WTC11 (cell line): ENCODE measurements at regions not wholly inside any gene's neighbourhood (a gene's known extent, or its start where the extent isn't known, plus 50 kb on each side); places are given as distances from the start of the nearest gene placed in this dataset.

ENCODE experiments used
- ATAC-seq: fragments of 200-7000 bp; cut with Tn5 transposase; 2 replicates; pipeline ENCODE4 v1.10.0; 2021; ENCODE audit warnings: mild to moderate bottlenecking, moderate library complexity
- CTCF ChIA-PET: fragments of 300-600 bp; sonication (Branson Sonifier 250); formaldehyde crosslinking; loops from one replicate; lab custom pipeline; 2021; ENCODE audit warnings: antibody characterized with exemption; lab: Charles Lee
- POLR2A ChIA-PET: fragments of 350-600 bp; sonication (Branson Sonifier 250); formaldehyde crosslinking; loops from one replicate; lab custom pipeline; 2021; ENCODE audit warnings: antibody characterized with exemption; lab: Charles Lee
- DNase-seq: peaks from one replicate; pipeline ENCODE4 v3.0.0; 2021; ENCODE audit warnings: low spot score
- H3K27ac Mint-ChIP-seq: 2 replicates; pipeline ENCODE4 v1.8.0; 2021; ENCODE audit warnings: mixed read lengths
- H3K27me3 Mint-ChIP-seq: 2 replicates; pipeline ENCODE4 v1.8.0; 2021; ENCODE audit warnings: low read depth, mild to moderate bottlenecking, moderate library complexity, mixed read lengths
- H3K36me3 Mint-ChIP-seq: 2 replicates; pipeline ENCODE4 v1.8.0; 2021; ENCODE audit warnings: mixed read lengths
- H3K4me1 Mint-ChIP-seq: 2 replicates; pipeline ENCODE4 v1.8.0; 2022; ENCODE audit warnings: mixed read lengths
- H3K4me3 Mint-ChIP-seq: 2 replicates; pipeline ENCODE4 v1.8.0; 2021; ENCODE audit warnings: mild to moderate bottlenecking, moderate library complexity, mixed read lengths
- H3K9me3 Mint-ChIP-seq: 2 replicates; pipeline ENCODE4 v1.8.0; 2021; ENCODE audit warnings: mixed read lengths
- AR ChIP-seq: fragments of 250-450 bp; sonication (Bioruptor Pico); IDR thresholded peaks from 2 replicates; pipeline ENCODE4 v1.9.0; 2021; ENCODE audit warnings: mild to moderate bottlenecking
- CBFB ChIP-seq: sonication (generic); formaldehyde crosslinking; IDR thresholded peaks from 2 replicates; pipeline ENCODE4 v1.8.1; 2022; ENCODE audit warnings: mild to moderate bottlenecking, low read depth, missing genetic modification reagents
- CREM ChIP-seq: sonication (generic); formaldehyde crosslinking; IDR thresholded peaks from 2 replicates; pipeline ENCODE4 v1.8.1; 2022; ENCODE audit warnings: mild to moderate bottlenecking, missing genetic modification reagents, moderate library complexity
- ERG ChIP-seq: fragments of 250-450 bp; sonication (Bioruptor Pico); IDR thresholded peaks from 2 replicates; pipeline ENCODE4 v1.8.0; 2021; ENCODE audit warnings: mild to moderate bottlenecking
- ETV6 ChIP-seq: sonication (generic); formaldehyde crosslinking; IDR thresholded peaks from 2 replicates; pipeline ENCODE4 v1.8.1; 2022; ENCODE audit warnings: mild to moderate bottlenecking, missing genetic modification reagents
- HMGXB4 ChIP-seq: sonication (generic); formaldehyde crosslinking; IDR thresholded peaks from 2 replicates; pipeline ENCODE4 v1.8.1; 2023; ENCODE audit warnings: mild to moderate bottlenecking, moderate library complexity, missing genetic modification reagents
- JAZF1 ChIP-seq: fragments of 250-450 bp; sonication (Bioruptor Pico); IDR thresholded peaks from 2 replicates; pipeline ENCODE4 v1.9.0; 2021; ENCODE audit warnings: moderate library complexity, mild to moderate bottlenecking, inconsistent platforms
- MXD4 ChIP-seq: fragments of 250-450 bp; sonication (Bioruptor Pico); IDR thresholded peaks from 2 replicates; pipeline ENCODE4 v1.8.0; 2021; ENCODE audit warnings: mild to moderate bottlenecking, moderate library complexity, borderline replicate concordance
- RELA ChIP-seq: sonication (generic); formaldehyde crosslinking; IDR thresholded peaks from 2 replicates; pipeline ENCODE4 v1.8.1; 2022; ENCODE audit warnings: missing genetic modification reagents, mild to moderate bottlenecking, borderline replicate concordance
- SOX15 ChIP-seq: fragments of 250-450 bp; sonication (Bioruptor Pico); IDR thresholded peaks from 2 replicates; pipeline ENCODE4 v1.9.0; 2021; ENCODE audit warnings: mild to moderate bottlenecking
- TEAD1 ChIP-seq: sonication (generic); formaldehyde crosslinking; IDR thresholded peaks from 2 replicates; pipeline ENCODE4 v1.8.0; 2022; ENCODE audit warnings: mild to moderate bottlenecking, missing genetic modification reagents
- ZNF423 ChIP-seq: fragments of 250-450 bp; sonication (Bioruptor Pico); IDR thresholded peaks from 2 replicates; pipeline ENCODE4 v2.1.2; 2022; ENCODE audit warnings: mild to moderate bottlenecking, moderate library complexity
- ZNF671 ChIP-seq: fragments of 250-450 bp; sonication (Bioruptor Pico); IDR thresholded peaks from 2 replicates; pipeline ENCODE4 v1.8.0; 2021; ENCODE audit warnings: mild to moderate bottlenecking
- TF ChIP-seq, protein P1 (sequence below): sonication (generic); formaldehyde crosslinking; IDR thresholded peaks from 2 replicates; pipeline ENCODE4 v1.8.1; 2022; ENCODE audit warnings: mild to moderate bottlenecking, missing genetic modification reagents, moderate library complexity, borderline replicate concordance
- TF ChIP-seq, protein P2 (sequence below): sonication (generic); formaldehyde crosslinking; conservative IDR thresholded peaks from 2 replicates; pipeline ENCODE4 v1.8.1; 2022; ENCODE audit warnings: mild to moderate bottlenecking, missing genetic modification reagents
- TF ChIP-seq, protein P3 (sequence below): sonication (generic); formaldehyde crosslinking; IDR thresholded peaks from 2 replicates; pipeline ENCODE4 v1.8.1; 2023; ENCODE audit warnings: mild to moderate bottlenecking, missing genetic modification reagents, moderate library complexity
- TF ChIP-seq, protein P4 (sequence below): sonication (generic); formaldehyde crosslinking; IDR thresholded peaks from 2 replicates; pipeline ENCODE4 v1.8.1; 2022; ENCODE audit warnings: low read depth, missing genetic modification reagents, borderline replicate concordance

- CTCF ChIA-PET, result no interaction called here
These were observed 172.9 kb upstream of the BMPER start for GRCh38 chr7:33732462-33732861.

GRCh38 chr7:33733870-33734650, 171.3 kb upstream of the BMPER start:
- peaks cover 10% of the 10 kb centered on the region; the same call in 1 of the 2 replicates for H3K36me3 Mint-ChIP-seq
- ATAC-seq, result peak; percentile 76

More at GRCh38 chr7:33732462-33732861, 172.9 kb upstream of the BMPER start:
- Mint-ChIP-seq H3K4me3 (no peak overlapping the region), H3K27ac (no peak overlapping the region), H3K36me3 (peaks cover 10% of the 10 kb centered on the region; the same call in 1 of the 2 replicates), H3K27me3 (no peaks in the 10 kb centered on the region), H3K9me3 (peaks cover 5% of the 10 kb centered on the region), H3K4me1 (peaks cover 6% of the 10 kb centered on the region)
- TF ChIP-seq MXD4 (CRISPR knock-in tag) (no peak), RELA (CRISPR knock-in tag) (no peak), CBFB (CRISPR knock-in tag) (no peak), ERG (CRISPR knock-in tag) (no peak), ETV6 (CRISPR knock-in tag) (no peak), ZNF671 (CRISPR knock-in tag) (no peak)
- TF ChIP-seq, protein P1, sequence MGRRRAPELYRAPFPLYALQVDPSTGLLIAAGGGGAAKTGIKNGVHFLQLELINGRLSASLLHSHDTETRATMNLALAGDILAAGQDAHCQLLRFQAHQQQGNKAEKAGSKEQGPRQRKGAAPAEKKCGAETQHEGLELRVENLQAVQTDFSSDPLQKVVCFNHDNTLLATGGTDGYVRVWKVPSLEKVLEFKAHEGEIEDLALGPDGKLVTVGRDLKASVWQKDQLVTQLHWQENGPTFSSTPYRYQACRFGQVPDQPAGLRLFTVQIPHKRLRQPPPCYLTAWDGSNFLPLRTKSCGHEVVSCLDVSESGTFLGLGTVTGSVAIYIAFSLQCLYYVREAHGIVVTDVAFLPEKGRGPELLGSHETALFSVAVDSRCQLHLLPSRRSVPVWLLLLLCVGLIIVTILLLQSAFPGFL (CRISPR knock-in tag), result no peak
- TF ChIP-seq, protein P2, sequence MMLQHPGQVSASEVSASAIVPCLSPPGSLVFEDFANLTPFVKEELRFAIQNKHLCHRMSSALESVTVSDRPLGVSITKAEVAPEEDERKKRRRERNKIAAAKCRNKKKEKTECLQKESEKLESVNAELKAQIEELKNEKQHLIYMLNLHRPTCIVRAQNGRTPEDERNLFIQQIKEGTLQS (CRISPR knock-in tag), result no peak
- ATAC-seq, result no peak
- POLR2A ChIA-PET, result no interaction called here
- DNase-seq, result no peak

More at GRCh38 chr7:33733870-33734650, 171.3 kb upstream of the BMPER start:
- Mint-ChIP-seq H3K4me3 (no peak overlapping the region), H3K27ac (no peak overlapping the region), H3K27me3 (no peaks in the 10 kb centered on the region), H3K9me3 (peaks cover 5% of the 10 kb centered on the region), H3K4me1 (peaks cover 2% of the 10 kb centered on the region; the same call in 1 of the 2 replicates)
- CTCF ChIA-PET, result interaction anchor here (1.1 kb wide), 1 partner anchor 61 kb away, joined by 3 read pairs; no protein-coding TSS in a partner anchor
- POLR2A ChIA-PET, result no interaction called here
- no peak for DNase-seq
- TF ChIP-seq, protein P3, sequence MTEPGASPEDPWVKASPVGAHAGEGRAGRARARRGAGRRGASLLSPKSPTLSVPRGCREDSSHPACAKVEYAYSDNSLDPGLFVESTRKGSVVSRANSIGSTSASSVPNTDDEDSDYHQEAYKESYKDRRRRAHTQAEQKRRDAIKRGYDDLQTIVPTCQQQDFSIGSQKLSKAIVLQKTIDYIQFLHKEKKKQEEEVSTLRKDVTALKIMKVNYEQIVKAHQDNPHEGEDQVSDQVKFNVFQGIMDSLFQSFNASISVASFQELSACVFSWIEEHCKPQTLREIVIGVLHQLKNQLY (CRISPR knock-in tag), result no peak
- TF ChIP-seq, protein P4, sequence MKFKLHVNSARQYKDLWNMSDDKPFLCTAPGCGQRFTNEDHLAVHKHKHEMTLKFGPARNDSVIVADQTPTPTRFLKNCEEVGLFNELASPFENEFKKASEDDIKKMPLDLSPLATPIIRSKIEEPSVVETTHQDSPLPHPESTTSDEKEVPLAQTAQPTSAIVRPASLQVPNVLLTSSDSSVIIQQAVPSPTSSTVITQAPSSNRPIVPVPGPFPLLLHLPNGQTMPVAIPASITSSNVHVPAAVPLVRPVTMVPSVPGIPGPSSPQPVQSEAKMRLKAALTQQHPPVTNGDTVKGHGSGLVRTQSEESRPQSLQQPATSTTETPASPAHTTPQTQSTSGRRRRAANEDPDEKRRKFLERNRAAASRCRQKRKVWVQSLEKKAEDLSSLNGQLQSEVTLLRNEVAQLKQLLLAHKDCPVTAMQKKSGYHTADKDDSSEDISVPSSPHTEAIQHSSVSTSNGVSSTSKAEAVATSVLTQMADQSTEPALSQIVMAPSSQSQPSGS (CRISPR knock-in tag), result no peak
- TF ChIP-seq HMGXB4, result no peak
- TF ChIP-seq JAZF1 (CRISPR knock-in tag), result no peak
- no peak for TF ChIP-seq SOX15
- no peak for TF ChIP-seq ZNF423 (CRISPR knock-in tag)
- TF ChIP-seq CREM (CRISPR knock-in tag), result no peak
- TF ChIP-seq AR (CRISPR knock-in tag), result no peak
- TF ChIP-seq TEAD1 (CRISPR knock-in tag), result no peak
